OCI-LY1 (cell line): ENCODE measurements at regions not wholly inside any gene's neighbourhood (a gene's known extent, or its start where the extent isn't known, plus 50 kb on each side); places are given as distances from the start of the nearest gene placed in this dataset.

Source experiments
- CTCF ChIP-seq: fragments of 200-600 bp; sonication (generic), shearing (Covaris generic); IDR thresholded peaks from 2 replicates; pipeline ENCODE4 v1.5.1; 2017; ENCODE audit warnings: mild to moderate bottlenecking, antibody characterized with exemption, low read length, moderate library complexity, mixed read lengths
- EZH2 ChIP-seq: fragments of 200-600 bp; sonication (generic), shearing (Covaris generic); IDR thresholded peaks from 2 replicates; pipeline ENCODE4 v1.8.0; 2017; ENCODE audit warnings: borderline replicate concordance, mixed run types, mild to moderate bottlenecking, antibody characterized with exemption, low read length, moderate library complexity, mixed read lengths

DNA sequence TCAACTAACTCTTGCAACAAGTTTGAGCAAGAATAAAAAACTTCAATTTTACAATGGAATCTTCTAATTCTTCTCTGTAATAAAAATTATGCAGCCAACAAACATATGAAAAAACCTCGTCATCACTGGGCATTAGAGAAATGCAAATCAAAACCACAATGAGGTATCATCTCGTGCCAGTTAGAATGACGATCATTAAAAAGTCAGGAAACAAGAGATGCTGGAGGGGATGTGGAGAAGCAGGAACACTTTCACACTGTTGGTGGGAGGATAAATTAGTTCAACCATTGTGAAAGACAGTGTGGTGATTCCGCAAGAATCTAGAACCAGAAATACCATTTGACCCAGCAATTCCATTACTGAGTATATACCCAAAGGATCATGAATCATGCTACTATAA lies 327.5 kb upstream of the LYPLAL1 start:
- TF ChIP-seq EZH2 (no peak), CTCF (no peak)
